Gastrocnemius medialis (tissue), 4 donors: ENCODE measurements at regions not wholly inside any gene's neighbourhood (a gene's known extent, or its start where the extent isn't known, plus 50 kb on each side); places are given as distances from the start of the nearest gene placed in this dataset.

Source experiments
- ATAC-seq, 2 donors: fragments of 150-250 bp; one replicate each; pipeline ENCODE4 v1.9.1; 2016
- DNase-seq, 2 donors: peaks; one replicate each; pipeline ENCODE4 v3.0.0-alpha.2; 2019
- H3K27ac ChIP-seq, 4 donors: fragments of 200-600 bp; sonication (generic); 1 replicate in 1 of 4; 2 replicates in 3 of 4; pipeline ENCODE4 v1.5.1; 2016 to 2018; ENCODE audit warnings: mild to moderate bottlenecking in 2 of 4, moderate library complexity in 1 of 4
- H3K27me3 ChIP-seq, 3 donors: fragments of 200-600 bp; sonication (generic) in 2 of 3; 1 replicate in 1 of 3; 2 replicates in 2 of 3; pipeline versions ENCODE4 v1.5.1 to v1.6.0; 2016 to 2019; ENCODE audit warnings: mild to moderate bottlenecking in 1 of 3, moderate library complexity in 1 of 3
- H3K36me3 ChIP-seq, 2 donors: fragments of 200-600 bp; sonication (generic) in 1 of 2; one replicate each; pipeline ENCODE4 v1.5.1; 2017 to 2018
- H3K4me1 ChIP-seq, 2 donors: fragments of 200-600 bp; sonication (generic) in 1 of 2; one replicate each; pipeline ENCODE4 v1.5.1; 2016 to 2017; ENCODE audit warnings: mild to moderate bottlenecking in 2 of 2
- H3K4me3 ChIP-seq, 4 donors: fragments of 200-600 bp; sonication (generic) in 3 of 4; 1 replicate in 1 of 4; 2 replicates in 3 of 4; pipeline ENCODE4 v1.5.1; 2016 to 2019; ENCODE audit warnings: mild to moderate bottlenecking in 2 of 4
- H3K9me3 ChIP-seq, 3 donors: fragments of 200-600 bp; sonication (generic) in 2 of 3; 1 replicate in 1 of 3; 2 replicates in 2 of 3; pipeline ENCODE4 v1.5.1; 2016 to 2019
- POLR2A ChIP-seq, 2 donors: fragments of 450-650 bp; IDR thresholded peaks; one replicate each; pipeline ENCODE4 v1.6.1; 2017; ENCODE audit warnings: antibody characterized with exemption in 2 of 2, mild to moderate bottlenecking in 2 of 2, moderate library complexity in 2 of 2
- in situ Hi-C, 4 donors: fragments of 200-750 bp; cut with MboI; loops; one replicate each; pipeline versions ENCODE4 v1.15.0 to v1.8.0; 2017; ENCODE audit warnings: low sequenced_read_pairs in 4 of 4
- intact Hi-C: fragments of 100-400 bp; cut with DNase I; formaldehyde crosslinking; loops from one replicate; pipeline ENCODE4 v1.15.1; 2023; ENCODE audit warnings: low total_unique reads
- TF ChIP-seq, protein P1 (sequence below), 5 experiments: fragments of 450-650 bp in 3 of 5; fragments of 200-600 bp in 2 of 5; sonication (generic) in 2 of 5; IDR thresholded peaks in 4 of 5; conservative IDR thresholded peaks in 1 of 5; 1 replicate in 4 of 5; 2 replicates in 1 of 5; pipeline ENCODE4 v1.5.1; 2016 to 2019; ENCODE audit warnings: antibody characterized with exemption in 5 of 5, mild to moderate bottlenecking in 3 of 5, moderate library complexity in 3 of 5

DNA sequence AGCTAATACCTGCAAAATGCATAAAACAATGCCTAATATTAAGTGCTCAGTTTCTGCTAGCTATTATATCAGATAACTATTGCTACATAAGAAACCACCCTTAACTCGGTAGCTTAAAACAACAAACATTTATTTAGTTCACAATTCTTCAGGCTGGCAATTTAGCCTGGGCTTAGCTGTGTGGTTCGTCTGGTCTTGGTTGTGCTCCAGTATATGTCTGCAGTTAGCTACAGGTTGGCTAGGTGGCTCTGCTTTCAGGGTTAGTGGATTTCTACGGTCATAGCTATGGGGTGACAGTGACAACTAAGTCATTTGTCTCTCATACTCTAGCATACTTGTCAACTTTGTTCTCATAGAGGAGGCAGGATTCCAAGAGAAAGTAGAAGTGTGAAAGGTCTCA lies 61.8 kb upstream of the NRP1 start:
- no peak for DNase-seq

DNA sequence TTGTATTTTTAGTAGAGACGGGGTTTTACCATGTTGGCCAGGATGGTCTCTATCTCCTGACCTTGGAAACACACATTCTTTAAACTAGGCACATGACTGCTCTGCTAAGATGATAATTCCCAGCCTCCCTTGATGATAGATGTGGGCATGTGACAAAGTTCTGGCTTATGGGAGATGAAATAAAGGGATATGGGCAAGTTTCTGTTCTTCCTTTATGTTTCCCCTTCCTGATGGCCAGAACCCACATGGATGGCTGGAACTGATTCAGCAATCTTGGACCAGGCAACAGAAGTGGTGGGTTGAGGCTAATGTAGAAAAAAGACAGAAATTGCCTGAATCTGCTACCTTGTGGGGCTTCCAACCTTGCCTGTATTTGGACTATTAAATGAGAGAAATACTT lies 60.7 kb upstream of the NRP1 start:
- TF ChIP-seq POLR2A (IDR thresholded peaks at IDR 0.05) = no peak
- TF ChIP-seq, protein P1, sequence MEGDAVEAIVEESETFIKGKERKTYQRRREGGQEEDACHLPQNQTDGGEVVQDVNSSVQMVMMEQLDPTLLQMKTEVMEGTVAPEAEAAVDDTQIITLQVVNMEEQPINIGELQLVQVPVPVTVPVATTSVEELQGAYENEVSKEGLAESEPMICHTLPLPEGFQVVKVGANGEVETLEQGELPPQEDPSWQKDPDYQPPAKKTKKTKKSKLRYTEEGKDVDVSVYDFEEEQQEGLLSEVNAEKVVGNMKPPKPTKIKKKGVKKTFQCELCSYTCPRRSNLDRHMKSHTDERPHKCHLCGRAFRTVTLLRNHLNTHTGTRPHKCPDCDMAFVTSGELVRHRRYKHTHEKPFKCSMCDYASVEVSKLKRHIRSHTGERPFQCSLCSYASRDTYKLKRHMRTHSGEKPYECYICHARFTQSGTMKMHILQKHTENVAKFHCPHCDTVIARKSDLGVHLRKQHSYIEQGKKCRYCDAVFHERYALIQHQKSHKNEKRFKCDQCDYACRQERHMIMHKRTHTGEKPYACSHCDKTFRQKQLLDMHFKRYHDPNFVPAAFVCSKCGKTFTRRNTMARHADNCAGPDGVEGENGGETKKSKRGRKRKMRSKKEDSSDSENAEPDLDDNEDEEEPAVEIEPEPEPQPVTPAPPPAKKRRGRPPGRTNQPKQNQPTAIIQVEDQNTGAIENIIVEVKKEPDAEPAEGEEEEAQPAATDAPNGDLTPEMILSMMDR (IDR thresholded peaks at IDR 0.05 in 4 of 5, conservative IDR thresholded peaks at IDR 0.05 in 1 of 5) = no peak
- Histone ChIP-seq H3K9me3 (no peaks in the 10 kb centered on the region), H3K36me3 (no peaks in the 10 kb centered on the region), H3K4me3 (no peak overlapping the region), H3K4me1 (no peaks in the 10 kb centered on the region), H3K27me3 (no peaks in the 10 kb centered on the region), H3K27ac (no peak overlapping the region)
- intact Hi-C loops = no loop called here
- in situ Hi-C loops = no loop called here
- ATAC-seq (no peak), DNase-seq (no peak)

More for the DNA sequence above, 61.8 kb upstream of the NRP1 start:
- in situ Hi-C loops = no loop called here
- no peak overlapping the region for H3K27ac ChIP-seq
- no peak for TF ChIP-seq POLR2A (IDR thresholded peaks at IDR 0.05)
- TF ChIP-seq, protein P1 (IDR thresholded peaks at IDR 0.05 in 4 of 5, conservative IDR thresholded peaks at IDR 0.05 in 1 of 5) = no peak
- no peaks in the 10 kb centered on the region for H3K9me3 ChIP-seq
- intact Hi-C loops = no loop called here
- H3K27me3 ChIP-seq = no peaks in the 10 kb centered on the region
- no peaks in the 10 kb centered on the region for H3K4me1 ChIP-seq
- ATAC-seq = no peak
- H3K4me3 ChIP-seq = no peak overlapping the region
- H3K36me3 ChIP-seq = no peaks in the 10 kb centered on the region

DNA sequence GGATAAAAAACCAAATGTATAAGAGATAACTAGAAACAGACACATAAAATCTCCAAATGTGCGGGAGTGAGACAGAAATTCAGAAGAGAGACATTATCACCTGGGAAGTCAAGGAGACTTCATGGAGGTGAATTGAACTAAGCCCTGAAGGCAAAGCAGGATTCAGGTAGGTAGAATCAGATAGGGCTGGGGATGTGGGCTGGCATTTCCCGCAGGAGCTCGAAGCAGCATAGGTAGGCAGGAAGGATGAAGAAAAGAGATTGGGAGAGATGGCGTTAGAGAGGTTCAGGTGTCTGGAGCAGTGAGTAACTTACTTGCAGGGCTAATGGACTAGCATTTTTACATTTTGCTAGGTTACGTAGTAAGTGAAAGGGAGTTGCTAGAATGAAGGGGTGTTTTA lies 58.2 kb upstream of the NRP1 start:
- intact Hi-C loops (no loop called here), in situ Hi-C loops (no loop called here)
- DNase-seq = no peak

DNA sequence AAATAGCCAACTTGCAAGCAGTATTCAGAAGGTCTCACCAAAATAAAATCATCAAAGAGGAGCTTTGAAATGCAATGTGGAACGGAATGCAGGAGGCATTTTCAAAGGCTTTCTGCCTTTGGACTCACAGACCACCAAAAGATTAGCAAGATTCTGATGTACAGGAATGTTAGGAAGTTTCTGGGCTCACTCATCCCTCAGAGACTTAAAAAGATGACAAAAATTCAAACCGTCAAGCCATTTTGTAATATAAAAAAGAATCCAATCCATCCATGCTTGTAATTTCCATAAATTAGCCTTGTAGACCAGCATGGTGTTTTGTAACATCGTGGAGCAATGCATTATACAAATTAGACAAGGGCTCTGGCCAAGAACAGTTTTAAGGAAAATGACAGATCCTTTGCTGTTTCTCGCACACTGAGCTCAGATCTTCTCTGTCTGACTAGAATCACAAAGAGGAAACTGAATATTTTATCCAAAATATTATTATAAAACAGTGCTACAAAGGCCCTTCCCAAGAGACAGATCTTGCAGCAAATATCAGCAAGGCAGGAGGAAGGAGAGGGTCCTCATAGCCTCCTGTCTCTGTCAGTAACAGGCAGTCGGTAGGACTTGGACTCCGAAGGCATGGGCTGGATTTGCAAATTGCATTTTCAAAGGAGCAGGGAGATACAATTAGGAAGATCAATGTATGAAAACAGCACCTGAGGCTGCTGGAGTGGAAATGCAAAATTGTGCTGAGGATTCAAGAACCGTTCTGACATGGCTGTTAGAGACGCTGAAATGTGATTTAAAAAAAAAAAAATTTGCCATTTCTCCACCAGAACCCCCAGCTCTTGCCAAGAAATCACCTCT lies 57.4 kb upstream of the NRP1 start:
- Histone ChIP-seq H3K27ac (no peak overlapping the region), H3K4me3 (no peak overlapping the region), H3K36me3 (no peaks in the 10 kb centered on the region), H3K27me3 (no peaks in the 10 kb centered on the region), H3K4me1 (no peaks in the 10 kb centered on the region), H3K9me3 (no peaks in the 10 kb centered on the region)
- no peak for ATAC-seq
- no peak for DNase-seq
- TF ChIP-seq POLR2A (IDR thresholded peaks at IDR 0.05) = no peak
- in situ Hi-C loops = no loop called here
- intact Hi-C loops = no loop called here

More for the DNA sequence above, 58.2 kb upstream of the NRP1 start:
- Histone ChIP-seq H3K36me3 (no peaks in the 10 kb centered on the region), H3K9me3 (no peaks in the 10 kb centered on the region), H3K4me3 (no peak overlapping the region), H3K4me1 (no peaks in the 10 kb centered on the region), H3K27ac (no peak overlapping the region), H3K27me3 (no peaks in the 10 kb centered on the region)
- no peak for ATAC-seq
- TF ChIP-seq, protein P1 (IDR thresholded peaks at IDR 0.05 in 4 of 5, conservative IDR thresholded peaks at IDR 0.05 in 1 of 5) = no peak
- TF ChIP-seq POLR2A (IDR thresholded peaks at IDR 0.05) = no peak

DNA sequence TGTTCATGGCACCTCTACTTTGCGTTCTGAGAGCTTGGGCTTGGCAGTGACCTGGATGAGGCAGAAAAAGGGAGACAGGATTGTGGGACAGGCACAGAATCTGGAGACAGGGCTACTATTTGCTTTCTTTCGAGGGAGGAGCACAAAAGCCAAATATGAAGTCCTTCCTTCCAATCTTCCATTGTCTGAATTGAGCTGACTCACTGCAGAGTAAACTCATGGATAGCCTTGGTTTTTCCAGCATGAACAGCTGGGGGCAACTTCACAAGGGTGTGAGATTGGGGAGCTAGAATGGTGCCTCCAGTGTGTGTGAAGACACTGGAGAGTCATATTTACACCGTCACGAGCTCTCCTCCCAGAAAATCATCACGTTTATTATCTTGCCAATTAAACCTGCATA lies 55.6 kb upstream of the NRP1 start:
- TF ChIP-seq POLR2A (IDR thresholded peaks at IDR 0.05) = no peak
- TF ChIP-seq, protein P1 (IDR thresholded peaks at IDR 0.05 in 4 of 5, conservative IDR thresholded peaks at IDR 0.05 in 1 of 5) = no peak
- Histone ChIP-seq H3K27ac (no peak overlapping the region), H3K27me3 (no peaks in the 10 kb centered on the region), H3K4me3 (no peak overlapping the region), H3K9me3 (no peaks in the 10 kb centered on the region), H3K4me1 (no peaks in the 10 kb centered on the region), H3K36me3 (no peaks in the 10 kb centered on the region)
- no peak for ATAC-seq
- in situ Hi-C loops (no loop called here), intact Hi-C loops (no loop called here)
- no peak for DNase-seq
